ENCODE measurements at regions not wholly inside any gene's neighbourhood (a gene's known extent, or its start where the extent isn't known, plus 50 kb on each side); places are given as distances from the start of the nearest gene placed in this dataset.

DNA sequence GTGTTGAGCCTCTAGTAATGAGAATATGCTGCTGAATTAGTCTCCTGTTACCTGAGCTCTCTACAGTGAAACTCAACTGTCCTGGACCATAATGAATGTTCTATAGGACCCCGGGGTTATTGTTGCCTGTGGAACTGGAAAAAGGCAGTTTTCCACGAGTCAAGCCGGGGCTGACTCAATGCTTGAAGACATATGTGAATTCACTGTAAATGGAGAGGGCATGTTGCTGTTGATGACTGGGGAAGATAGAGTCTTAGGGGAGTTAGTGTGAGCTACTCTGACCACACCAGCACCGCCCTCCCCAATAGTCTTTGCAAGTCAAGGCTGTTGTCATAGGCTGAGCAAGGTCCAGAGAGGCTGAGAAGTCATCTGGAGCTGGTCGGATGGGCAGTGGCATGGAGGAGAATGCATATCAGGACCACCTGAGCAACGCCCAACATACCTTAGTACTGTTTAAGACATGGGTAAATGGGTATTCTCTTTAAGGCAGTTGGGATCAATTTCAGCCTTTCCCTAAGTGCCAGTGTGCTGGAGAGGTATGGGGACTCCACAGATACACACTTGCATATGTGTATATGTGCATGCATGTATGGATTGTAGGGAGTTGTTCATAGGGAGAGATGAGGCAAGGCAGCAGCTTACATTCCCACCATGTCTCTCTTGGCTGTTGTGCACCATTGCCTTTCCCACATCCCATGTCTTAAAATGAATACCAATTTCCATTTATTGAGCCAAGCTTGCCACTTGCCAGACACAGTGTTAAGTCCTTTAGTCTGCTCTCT is 230.1 kb upstream of the NAV2 start:
- no peaks in the 10 kb centered on the region for H3K9me3 Mint-ChIP-seq
- TF ChIP-seq, protein P1, sequence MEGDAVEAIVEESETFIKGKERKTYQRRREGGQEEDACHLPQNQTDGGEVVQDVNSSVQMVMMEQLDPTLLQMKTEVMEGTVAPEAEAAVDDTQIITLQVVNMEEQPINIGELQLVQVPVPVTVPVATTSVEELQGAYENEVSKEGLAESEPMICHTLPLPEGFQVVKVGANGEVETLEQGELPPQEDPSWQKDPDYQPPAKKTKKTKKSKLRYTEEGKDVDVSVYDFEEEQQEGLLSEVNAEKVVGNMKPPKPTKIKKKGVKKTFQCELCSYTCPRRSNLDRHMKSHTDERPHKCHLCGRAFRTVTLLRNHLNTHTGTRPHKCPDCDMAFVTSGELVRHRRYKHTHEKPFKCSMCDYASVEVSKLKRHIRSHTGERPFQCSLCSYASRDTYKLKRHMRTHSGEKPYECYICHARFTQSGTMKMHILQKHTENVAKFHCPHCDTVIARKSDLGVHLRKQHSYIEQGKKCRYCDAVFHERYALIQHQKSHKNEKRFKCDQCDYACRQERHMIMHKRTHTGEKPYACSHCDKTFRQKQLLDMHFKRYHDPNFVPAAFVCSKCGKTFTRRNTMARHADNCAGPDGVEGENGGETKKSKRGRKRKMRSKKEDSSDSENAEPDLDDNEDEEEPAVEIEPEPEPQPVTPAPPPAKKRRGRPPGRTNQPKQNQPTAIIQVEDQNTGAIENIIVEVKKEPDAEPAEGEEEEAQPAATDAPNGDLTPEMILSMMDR (conservative IDR thresholded peaks at IDR 0.05): no peak
- H3K27ac Mint-ChIP-seq (ENCODE audit: unreplicated experiment): no peak overlapping the region
- H3K36me3 Mint-ChIP-seq (ENCODE audit: low read depth): no peaks in the 10 kb centered on the region
- H3K4me1 Mint-ChIP-seq: peaks cover 21% of the 10 kb centered on the region
- no peak overlapping the region for H3K4me3 Mint-ChIP-seq
- peaks cover 43% of the 10 kb centered on the region for H3K27me3 Mint-ChIP-seq (ENCODE audit: low read depth)
- no peak for DNase-seq (ENCODE audit: low read depth, low spot score)

DNA sequence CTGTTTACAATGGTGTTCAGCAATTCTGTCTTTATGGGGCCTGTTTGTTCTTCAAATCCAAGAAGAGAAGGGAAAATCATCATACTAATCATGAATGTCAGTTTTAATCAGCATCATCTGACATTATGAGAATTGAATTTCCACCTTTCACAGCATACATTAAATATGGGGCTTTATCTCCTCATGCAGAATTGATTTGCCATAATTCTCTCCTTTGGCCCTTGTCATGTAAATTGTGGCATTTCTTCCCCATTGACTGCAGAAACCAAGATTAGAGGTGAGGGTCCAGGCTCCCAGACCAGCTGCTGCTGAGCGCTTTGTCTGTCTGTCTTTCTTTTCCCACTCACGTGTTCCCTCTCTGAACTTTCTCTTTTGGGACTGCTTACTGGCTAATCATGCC is 232.1 kb upstream of the NAV2 start:
- TF ChIP-seq, protein P1 (conservative IDR thresholded peaks at IDR 0.05): no peak
- no peak for DNase-seq (ENCODE audit: low read depth, low spot score)
- Mint-ChIP-seq H3K9me3 (no peaks in the 10 kb centered on the region), H3K4me1 (peaks cover 28% of the 10 kb centered on the region), H3K27me3 (ENCODE audit: low read depth) (peaks cover 51% of the 10 kb centered on the region), H3K36me3 (ENCODE audit: low read depth) (no peaks in the 10 kb centered on the region), H3K4me3 (no peak overlapping the region), H3K27ac (ENCODE audit: unreplicated experiment) (no peak overlapping the region)

DNA sequence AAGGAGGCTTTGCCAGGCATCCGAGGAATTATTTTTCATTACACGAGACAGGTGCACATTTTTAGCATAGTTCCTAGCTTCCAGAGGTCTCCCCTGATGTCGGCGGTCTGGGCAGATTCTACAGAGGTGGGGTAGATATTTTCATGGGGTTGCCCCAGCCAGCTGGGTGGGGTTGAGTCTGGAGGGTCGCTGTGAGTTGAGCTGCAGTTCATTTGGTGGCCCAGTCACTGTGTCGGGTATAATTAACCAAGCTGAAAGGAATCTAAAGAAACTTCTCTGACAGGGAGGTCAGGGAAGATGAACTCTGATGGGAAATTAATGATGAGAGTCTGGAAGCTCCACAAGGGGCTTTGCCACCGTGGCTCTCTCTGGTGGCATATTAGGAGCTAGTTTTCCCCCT is 233.7 kb upstream of the NAV2 start:
- H3K9me3 Mint-ChIP-seq: no peaks in the 10 kb centered on the region
- no peak for DNase-seq (ENCODE audit: low read depth, low spot score)
- no peak overlapping the region for H3K4me3 Mint-ChIP-seq
- no peaks in the 10 kb centered on the region for H3K36me3 Mint-ChIP-seq (ENCODE audit: low read depth)
- peaks cover 51% of the 10 kb centered on the region for H3K27me3 Mint-ChIP-seq (ENCODE audit: low read depth)
- no peak overlapping the region for H3K27ac Mint-ChIP-seq (ENCODE audit: unreplicated experiment)
- peaks cover 41% of the 10 kb centered on the region for H3K4me1 Mint-ChIP-seq
- TF ChIP-seq, protein P1 (conservative IDR thresholded peaks at IDR 0.05): no peak

DNA sequence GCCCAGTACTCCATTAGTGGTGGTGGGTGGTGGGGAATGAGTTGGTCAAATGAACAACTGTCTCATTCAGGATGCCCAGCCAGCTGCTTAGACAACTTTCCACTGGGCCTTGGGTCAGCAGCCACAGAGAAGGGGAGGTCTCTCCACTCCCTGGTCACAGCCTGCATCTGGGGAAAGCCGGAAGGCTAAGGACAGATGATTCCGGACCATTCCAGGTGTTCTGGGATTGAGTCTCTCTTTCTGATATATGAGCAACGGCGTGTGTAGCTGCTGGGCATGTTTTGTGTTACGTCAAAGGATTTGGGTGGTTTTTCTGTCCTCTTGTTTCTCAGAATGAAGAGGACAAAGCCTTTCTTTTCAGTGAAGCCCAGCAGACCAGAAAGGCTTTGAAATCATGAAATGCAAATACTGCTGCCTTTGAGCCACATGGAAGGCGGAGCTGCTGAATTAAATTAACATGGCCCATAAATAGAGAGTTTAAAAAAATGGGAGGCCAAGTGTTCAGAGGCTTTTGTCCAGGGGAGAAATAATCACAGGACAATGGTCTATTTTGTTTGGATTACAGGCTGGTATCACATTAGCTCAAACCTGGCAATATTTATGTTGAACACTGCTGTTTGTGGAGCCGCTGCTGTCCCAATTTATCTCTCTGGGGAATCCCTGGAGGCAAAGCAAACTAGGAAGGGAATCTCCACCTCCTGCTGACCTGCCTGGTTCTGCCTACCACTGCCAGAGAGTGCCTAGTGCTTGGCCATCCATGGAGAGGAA is 234.4 kb upstream of the E2F8 start:
- Mint-ChIP-seq H3K9me3 (no peaks in the 10 kb centered on the region), H3K4me1 (peaks cover 34% of the 10 kb centered on the region), H3K27ac (ENCODE audit: unreplicated experiment) (peak overlapping the region; percentile 48), H3K36me3 (ENCODE audit: low read depth) (no peaks in the 10 kb centered on the region), H3K4me3 (peak overlapping the region; percentile 12), H3K27me3 (ENCODE audit: low read depth) (peaks cover 37% of the 10 kb centered on the region)
- no peak for DNase-seq (ENCODE audit: low read depth, low spot score)
- TF ChIP-seq, protein P1 (conservative IDR thresholded peaks at IDR 0.05): no peak

DNA sequence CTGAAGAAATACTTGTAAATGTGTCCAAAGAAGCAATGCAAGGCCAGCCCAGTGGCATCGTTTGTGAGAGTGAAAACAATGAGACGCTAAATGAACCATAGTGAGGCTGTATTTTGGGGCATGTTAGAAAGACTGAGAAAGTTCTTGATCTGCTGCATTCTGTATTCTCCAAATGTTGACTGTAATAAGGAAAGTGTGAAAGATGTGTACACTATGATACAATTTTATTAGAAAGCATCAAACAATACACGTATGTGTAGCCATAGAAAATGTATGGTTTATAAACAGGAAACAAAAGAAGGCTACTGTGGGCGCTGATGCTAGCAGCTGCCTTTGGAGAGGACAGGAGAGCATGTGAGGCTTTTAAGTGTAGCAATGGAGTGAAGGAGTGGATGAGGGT is 233.5 kb upstream of the E2F8 start:
- H3K27ac Mint-ChIP-seq (ENCODE audit: unreplicated experiment): no peak overlapping the region
- H3K4me1 Mint-ChIP-seq: peaks cover 32% of the 10 kb centered on the region
- no peak for DNase-seq (ENCODE audit: low read depth, low spot score)
- peaks cover 39% of the 10 kb centered on the region for H3K27me3 Mint-ChIP-seq (ENCODE audit: low read depth)
- no peak overlapping the region for H3K4me3 Mint-ChIP-seq
- TF ChIP-seq, protein P1 (conservative IDR thresholded peaks at IDR 0.05): no peak
- no peaks in the 10 kb centered on the region for H3K9me3 Mint-ChIP-seq
- H3K36me3 Mint-ChIP-seq (ENCODE audit: low read depth): no peaks in the 10 kb centered on the region
